IPS DF 6.9 (cell line): ENCODE measurements at regions not wholly inside any gene's neighbourhood (a gene's known extent, or its start where the extent isn't known, plus 50 kb on each side); places are given as distances from the start of the nearest gene placed in this dataset.

Experiments used
- DNase-seq: peaks from one replicate; pipeline ENCODE4 v3.0.0-alpha.2; 2013; ENCODE audit warnings: low read depth, low spot score
- H3K27ac ChIP-seq: one replicate; pipeline ENCODE4 v1.5.1; 2013; ENCODE audit warnings: low read length, control low read depth
- H3K27me3 ChIP-seq: 2 replicates; pipeline ENCODE4 v1.6.1; 2013; ENCODE audit warnings: mild to moderate bottlenecking, low read length; ENCODE audit not compliant: control insufficient read depth, insufficient read depth
- H3K36me3 ChIP-seq: 2 replicates; pipeline ENCODE4 v1.6.1; 2013; ENCODE audit warnings: low read length; ENCODE audit not compliant: control insufficient read depth, insufficient read depth
- H3K4me1 ChIP-seq: 2 replicates; pipeline ENCODE4 v1.6.1; 2013; ENCODE audit warnings: low read length; ENCODE audit not compliant: control insufficient read depth, insufficient read depth
- H3K4me3 ChIP-seq: 2 replicates; pipeline ENCODE4 v1.5.1; 2013; ENCODE audit warnings: mild to moderate bottlenecking, low read length
- H3K9me3 ChIP-seq: 2 replicates; pipeline ENCODE4 v1.6.1; 2013; ENCODE audit warnings: low read length, inconsistent platforms; ENCODE audit not compliant: control insufficient read depth, insufficient read depth
- WGBS: extraction: QIAGEN DNeasy Blood & Tissue Kit; methylation state at CpG from one replicate; pipeline ENCODE4 v1.1.7; 2013; ENCODE audit warnings: mixed read lengths, missing lambda C conversion rate; ENCODE audit not compliant: insufficient read length, insufficient coverage; 5-methylcytosine and 5-hydroxymethylcytosine counted together

DNA sequence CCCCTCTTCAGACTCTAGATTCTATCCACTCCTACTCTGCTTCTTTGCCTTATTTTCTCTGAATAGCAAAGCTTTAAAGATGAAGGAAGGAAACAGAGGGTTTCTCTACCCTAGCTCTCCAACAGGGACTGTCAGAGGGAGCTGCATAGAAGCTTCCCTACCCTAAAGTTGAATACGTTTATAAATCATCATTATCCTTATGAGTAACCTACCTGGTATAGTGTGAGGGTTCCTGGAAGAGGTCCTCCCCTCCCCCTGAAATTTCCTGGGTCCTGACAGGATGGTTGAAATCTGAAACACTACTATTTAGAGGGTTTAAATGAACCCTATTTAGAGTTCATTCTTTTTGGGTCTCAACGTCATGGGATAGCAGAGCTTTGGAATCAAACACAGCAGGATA lies 187.0 kb upstream of the RBPJ start:
- H3K9me3 ChIP-seq, result no peaks in the 10 kb centered on the region
- H3K36me3 ChIP-seq, result no peaks in the 10 kb centered on the region
- no peaks in the 10 kb centered on the region for H3K4me1 ChIP-seq
- WGBS, result no CpG with 5 or more reads among the region's 2 CpGs
- DNase-seq, result no peak
- H3K27ac ChIP-seq, result no peak overlapping the region
- no peak overlapping the region for H3K4me3 ChIP-seq
- no peaks in the 10 kb centered on the region for H3K27me3 ChIP-seq

GRCh38 chr4:26135331-26135730 lies 185.5 kb upstream of the RBPJ start:
- no peak for DNase-seq
- Histone ChIP-seq H3K27me3 (no peaks in the 10 kb centered on the region), H3K36me3 (no peaks in the 10 kb centered on the region), H3K9me3 (no peaks in the 10 kb centered on the region), H3K4me1 (no peaks in the 10 kb centered on the region), H3K4me3 (no peak overlapping the region), H3K27ac (no peak overlapping the region)
- WGBS, result no CpG with 5 or more reads among the region's 4 CpGs

DNA sequence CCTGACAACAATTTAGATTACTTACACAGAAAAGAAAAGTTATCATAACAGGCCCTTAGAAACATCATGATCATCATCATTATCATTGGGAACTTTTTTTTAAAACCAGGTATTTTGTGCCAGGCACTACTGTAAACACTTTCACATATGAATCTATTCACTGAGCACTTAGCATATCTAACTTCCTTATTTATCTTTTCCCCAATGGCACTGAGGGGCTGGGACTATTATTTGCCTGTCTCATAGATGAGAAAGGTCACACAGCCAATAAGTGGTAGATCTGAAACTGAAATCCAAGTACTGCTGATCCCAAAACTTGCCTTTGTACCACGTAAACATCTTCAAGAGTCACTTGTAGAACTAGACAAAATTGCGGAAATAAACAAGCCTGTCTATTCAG lies 184.2 kb upstream of the RBPJ start:
- H3K27ac ChIP-seq, result no peak overlapping the region
- H3K27me3 ChIP-seq, result no peaks in the 10 kb centered on the region
- H3K4me1 ChIP-seq, result 0 out of 2 replicates have a peak, but pooled peaks cover 1% of the 10 kb centered on the region
- no peak overlapping the region for H3K4me3 ChIP-seq
- WGBS, result no CpG with 5 or more reads among the region's 2 CpGs
- no peaks in the 10 kb centered on the region for H3K36me3 ChIP-seq
- no peaks in the 10 kb centered on the region for H3K9me3 ChIP-seq
- no peak for DNase-seq

GRCh38 chr4:26137288-26137687 lies 183.5 kb upstream of the RBPJ start:
- Histone ChIP-seq H3K27ac (no peak overlapping the region), H3K4me1 (0 out of 2 replicates have a peak, but pooled peaks cover 1% of the 10 kb centered on the region), H3K4me3 (no peak overlapping the region), H3K9me3 (no peaks in the 10 kb centered on the region), H3K36me3 (no peaks in the 10 kb centered on the region), H3K27me3 (no peaks in the 10 kb centered on the region)
- DNase-seq, result no peak
- no CpG with 5 or more reads among the region's 5 CpGs for WGBS

- no peak overlapping the region for H3K27ac ChIP-seq
- no peak overlapping the region for H3K4me3 ChIP-seq
- WGBS, result no CpG with 5 or more reads among the region's 4 CpGs
- no peak for DNase-seq
- H3K36me3 ChIP-seq, result no peaks in the 10 kb centered on the region
- H3K27me3 ChIP-seq, result no peaks in the 10 kb centered on the region
- no peaks in the 10 kb centered on the region for H3K9me3 ChIP-seq
- 0 out of 2 replicates have a peak, but pooled peaks cover 1% of the 10 kb centered on the region for H3K4me1 ChIP-seq
Measured at GRCh38 chr4:26139310-26139924, 181.4 kb upstream of the RBPJ start.

GRCh38 chr4:26140150-26140898 lies 180.5 kb upstream of the RBPJ start:
- DNase-seq, result no peak
- no CpG with 5 or more reads among the region's 8 CpGs for WGBS
- H3K27me3 ChIP-seq, result no peaks in the 10 kb centered on the region
- H3K27ac ChIP-seq, result no peak overlapping the region
- H3K4me1 ChIP-seq, result 0 out of 2 replicates have a peak, but pooled peaks cover 1% of the 10 kb centered on the region
- H3K9me3 ChIP-seq, result no peaks in the 10 kb centered on the region
- H3K4me3 ChIP-seq, result no peak overlapping the region
- H3K36me3 ChIP-seq, result no peaks in the 10 kb centered on the region

DNA sequence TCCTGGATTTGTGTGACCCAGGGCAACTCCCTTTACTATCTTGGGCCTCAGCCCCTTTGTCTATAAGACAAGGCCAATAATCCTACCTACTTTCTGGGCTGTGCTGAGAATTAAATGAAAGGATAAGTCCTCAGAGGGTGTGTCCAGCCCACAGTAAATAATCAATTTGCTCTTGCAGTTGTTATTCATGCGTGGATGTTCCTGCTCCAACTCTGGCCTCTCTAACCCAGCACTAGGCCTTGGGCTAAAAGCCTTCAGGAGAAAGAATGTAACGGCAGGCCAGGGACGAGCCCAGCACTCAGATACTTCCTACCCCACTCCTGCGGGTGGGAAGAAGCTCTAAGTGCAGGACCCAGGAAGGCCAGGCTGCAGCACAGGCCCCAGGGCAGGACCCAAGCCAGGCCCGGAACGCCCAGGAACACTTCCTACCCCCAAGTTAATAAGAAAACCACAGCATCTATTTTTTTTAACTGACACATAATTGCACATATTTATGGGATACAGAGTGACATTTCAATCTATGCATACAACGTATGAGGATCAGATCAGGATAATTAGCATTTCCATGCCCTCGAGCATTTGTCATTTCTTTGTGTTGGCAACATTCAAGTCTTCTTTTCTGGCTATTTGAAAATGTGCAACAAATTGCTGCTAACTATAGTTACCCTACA lies 179.6 kb upstream of the RBPJ start:
- no peak overlapping the region for H3K4me3 ChIP-seq
- no peaks in the 10 kb centered on the region for H3K27me3 ChIP-seq
- no peaks in the 10 kb centered on the region for H3K36me3 ChIP-seq
- H3K27ac ChIP-seq, result no peak overlapping the region
- no peaks in the 10 kb centered on the region for H3K9me3 ChIP-seq
- DNase-seq, result no peak
- WGBS, result no CpG with 5 or more reads among the region's 8 CpGs
- 0 out of 2 replicates have a peak, but pooled peaks cover 1% of the 10 kb centered on the region for H3K4me1 ChIP-seq

DNA sequence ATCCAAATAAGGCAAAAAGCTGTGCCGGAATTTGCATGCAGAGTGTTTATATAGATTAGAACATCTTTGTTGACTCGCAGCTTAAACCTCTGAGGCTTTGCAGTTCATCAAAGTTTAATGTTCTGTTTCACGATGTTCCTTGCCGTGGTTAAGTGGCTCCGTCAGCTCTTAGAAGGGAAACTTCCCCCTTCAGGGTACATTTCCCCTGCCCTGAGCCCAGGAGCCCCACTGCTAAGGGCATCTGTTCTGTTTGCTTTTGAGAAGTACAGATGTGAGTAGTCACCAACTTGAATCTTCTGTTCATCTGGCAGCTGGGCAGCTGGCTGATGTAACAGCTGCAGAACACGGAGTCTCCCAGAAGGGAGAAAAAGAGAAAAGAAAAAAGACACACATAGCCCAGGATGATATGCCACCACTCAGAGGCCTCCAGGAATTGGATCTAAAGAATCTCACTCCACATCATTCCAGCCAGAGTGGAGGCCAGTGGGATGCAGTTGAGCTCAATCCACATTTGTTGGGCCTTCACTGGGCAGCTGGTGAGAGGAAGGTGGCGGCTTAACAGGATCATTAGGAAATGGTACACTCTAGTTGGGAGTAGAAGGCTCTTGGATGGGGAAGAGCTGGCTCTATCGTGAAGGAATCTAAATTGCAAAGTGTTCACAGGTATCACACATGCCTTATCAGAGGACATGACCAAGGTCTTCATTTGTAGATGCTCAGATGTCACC lies 178.7 kb upstream of the RBPJ start:
- H3K4me1 ChIP-seq, result 0 out of 2 replicates have a peak, but pooled peaks cover 1% of the 10 kb centered on the region
- DNase-seq, result no peak
- no peak overlapping the region for H3K27ac ChIP-seq
- no CpG with 5 or more reads among the region's 8 CpGs for WGBS
- H3K27me3 ChIP-seq, result no peaks in the 10 kb centered on the region
- no peaks in the 10 kb centered on the region for H3K36me3 ChIP-seq
- no peaks in the 10 kb centered on the region for H3K9me3 ChIP-seq
- no peak overlapping the region for H3K4me3 ChIP-seq

DNA sequence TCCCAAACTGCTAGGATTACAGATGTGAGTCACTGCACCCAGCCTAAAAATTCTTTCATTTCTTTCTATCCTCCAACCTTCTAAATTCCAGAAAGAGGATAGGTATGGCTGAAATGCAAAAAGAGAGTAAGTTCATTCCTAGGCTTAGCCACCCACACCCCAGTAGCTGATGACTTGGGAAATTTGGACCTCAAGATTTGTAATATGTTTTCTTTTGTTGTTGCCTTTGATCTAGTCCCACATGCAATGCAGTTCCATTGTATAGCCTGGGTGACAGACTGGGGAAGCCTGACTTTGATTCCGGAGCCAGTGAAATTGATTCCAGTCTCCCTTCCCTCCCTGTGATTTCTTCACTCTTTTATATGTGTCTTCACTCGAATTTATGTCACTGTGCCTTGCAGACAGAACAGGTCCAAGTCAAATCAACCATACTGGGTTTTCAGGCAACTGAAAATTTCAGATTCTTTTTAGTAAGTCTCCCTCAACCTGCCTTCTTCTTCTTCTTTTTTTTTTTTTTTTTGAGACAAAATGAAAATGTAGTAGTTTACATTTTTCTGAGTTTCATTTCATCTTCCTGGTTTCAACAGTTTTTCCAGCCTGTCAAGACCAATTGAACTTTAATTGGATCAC lies 176.2 kb upstream of the RBPJ start:
- Histone ChIP-seq H3K4me1 (0 out of 2 replicates have a peak, but pooled peaks cover 1% of the 10 kb centered on the region), H3K27ac (no peak overlapping the region), H3K9me3 (no peaks in the 10 kb centered on the region), H3K36me3 (no peaks in the 10 kb centered on the region), H3K27me3 (no peaks in the 10 kb centered on the region), H3K4me3 (no peak overlapping the region)
- DNase-seq, result no peak
- WGBS, result no CpG with 5 or more reads among the region's 2 CpGs

DNA sequence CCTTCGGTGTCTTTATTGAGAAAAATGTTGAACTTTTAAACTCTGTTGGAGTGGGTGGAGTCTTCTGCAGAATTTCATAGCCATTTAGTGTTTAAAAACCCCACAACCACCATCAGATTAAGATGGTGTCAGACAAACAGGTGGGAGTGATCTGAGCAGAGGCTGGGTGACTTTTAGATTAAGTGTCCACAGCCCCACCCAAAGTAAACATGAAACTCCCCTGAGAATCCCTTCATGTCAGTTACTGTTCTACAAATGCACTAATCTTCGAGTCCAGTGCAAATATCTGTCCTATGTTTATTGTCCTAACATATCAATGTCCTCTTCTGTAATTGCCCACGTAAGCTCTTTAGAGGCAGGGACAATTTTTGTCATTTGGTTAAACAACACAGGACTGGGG lies 175.6 kb upstream of the RBPJ start:
- Histone ChIP-seq H3K9me3 (no peaks in the 10 kb centered on the region), H3K4me3 (no peak overlapping the region), H3K36me3 (no peaks in the 10 kb centered on the region), H3K27ac (no peak overlapping the region), H3K27me3 (no peaks in the 10 kb centered on the region), H3K4me1 (0 out of 2 replicates have a peak, but pooled peaks cover 1% of the 10 kb centered on the region)
- DNase-seq, result no peak
- WGBS, result no CpG with 5 or more reads among the region's 3 CpGs
